ENCODE measurements at regions not wholly inside any gene's neighbourhood (a gene's known extent, or its start where the extent isn't known, plus 50 kb on each side); places are given as distances from the start of the nearest gene placed in this dataset.

DNA sequence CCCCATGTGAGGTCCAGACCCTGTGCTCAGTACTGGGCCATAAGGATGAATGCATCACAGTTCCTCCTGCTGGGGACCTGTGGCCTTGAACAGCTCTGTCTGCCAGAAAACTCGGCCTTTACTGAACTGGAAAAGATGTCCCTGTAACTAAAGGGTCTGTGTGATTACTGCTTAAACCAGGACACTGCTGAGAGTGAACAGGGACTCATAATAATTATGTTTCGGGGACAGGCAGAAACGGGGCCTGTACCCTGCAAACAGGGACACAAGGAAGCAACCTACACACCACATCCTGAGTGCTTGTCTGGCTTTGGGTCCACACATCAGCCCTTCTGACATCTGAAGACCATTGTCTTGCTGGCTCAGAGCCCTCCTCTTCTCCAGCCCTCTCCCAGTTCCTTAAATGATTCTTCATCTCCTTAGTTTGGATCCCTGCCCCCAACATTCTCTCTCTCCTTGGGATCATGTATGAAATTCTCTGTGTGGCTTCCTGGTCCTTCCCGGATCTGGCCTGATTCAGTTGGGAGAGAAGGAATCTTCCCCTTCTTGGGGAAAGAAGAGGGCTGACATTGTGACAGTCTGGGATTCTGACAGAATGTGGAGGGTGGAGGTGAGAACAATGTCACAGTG is 248.0 kb downstream of the MYCN start:
- ChIA-PET CTCF (interaction anchor here (0.6 kb wide), 1 partner anchor 18 kb away, joined by 7 read pairs; no protein-coding TSS in a partner anchor), POLR2A (no interaction called here)
- TF ChIP-seq CTBP1 (IDR thresholded peaks at IDR 0.05; ENCODE audit: borderline replicate concordance) (no peak), FOXA1 (IDR thresholded peaks at IDR 0.05) (no peak), NFRKB (IDR thresholded peaks at IDR 0.05) (no peak), HDGF (IDR thresholded peaks at IDR 0.05; ENCODE audit: borderline replicate concordance) (no peak)
- DNase-seq (ENCODE audit: extremely low spot score): no peak

DNA sequence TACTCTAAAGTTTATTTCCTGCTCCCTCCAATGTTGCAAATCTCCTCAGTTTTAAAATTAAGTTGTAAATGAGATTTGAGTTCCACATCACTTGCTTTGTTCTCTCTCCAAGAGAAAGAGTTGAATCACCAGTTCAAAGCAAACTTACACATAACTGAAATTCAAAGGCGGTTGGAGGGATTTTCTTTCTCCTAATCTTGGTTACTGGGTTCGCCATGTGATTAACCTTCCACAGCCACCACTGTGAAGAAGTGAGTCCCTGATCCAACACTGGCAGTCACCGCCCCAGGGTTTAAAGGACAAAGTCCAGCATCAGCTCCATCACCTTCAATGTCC is 247.1 kb downstream of the MYCN start:
- ChIA-PET POLR2A (no interaction called here), CTCF (no interaction called here)
- DNase-seq (ENCODE audit: extremely low spot score): no peak
- TF ChIP-seq FOXM1 (IDR thresholded peaks at IDR 0.05; ENCODE audit: borderline replicate concordance): no peak
- no peak for TF ChIP-seq SP1 (IDR thresholded peaks at IDR 0.05)
- TF ChIP-seq ARNT (IDR thresholded peaks at IDR 0.05): no peak
- no peak for TF ChIP-seq LEF1 (IDR thresholded peaks at IDR 0.05; ENCODE audit: borderline replicate concordance)
- TF ChIP-seq SUZ12 (IDR thresholded peaks at IDR 0.05): no peak
- TF ChIP-seq FOXA1 (IDR thresholded peaks at IDR 0.05): no peak
- no peak for TF ChIP-seq ZNF384 (IDR thresholded peaks at IDR 0.05)
- TF ChIP-seq ELF4 (IDR thresholded peaks at IDR 0.05): no peak

GRCh38 chr2:16186661-16187481 is 246.5 kb downstream of the MYCN start:
- ChIA-PET POLR2A (no interaction called here), CTCF (no interaction called here)
- DNase-seq (ENCODE audit: extremely low spot score): no peak
- TF ChIP-seq ARNT (IDR thresholded peaks at IDR 0.05): no peak
- no peak for TF ChIP-seq TARDBP (IDR thresholded peaks at IDR 0.05)
- no peak for TF ChIP-seq L3MBTL2 (conservative IDR thresholded peaks at IDR 0.05)

- CTCF ChIA-PET: no interaction called here
- POLR2A ChIA-PET: no interaction called here
- no peak for DNase-seq (ENCODE audit: extremely low spot score)
- TF ChIP-seq ELF4 (IDR thresholded peaks at IDR 0.05): no peak
- no peak for TF ChIP-seq LEF1 (IDR thresholded peaks at IDR 0.05; ENCODE audit: borderline replicate concordance)
- TF ChIP-seq PKNOX1 (IDR thresholded peaks at IDR 0.05): no peak
- TF ChIP-seq SP1 (IDR thresholded peaks at IDR 0.05): no peak
- TF ChIP-seq BHLHE40 (IDR thresholded peaks at IDR 0.05; ENCODE audit: borderline replicate concordance): no peak
These were observed 245.5 kb downstream of the MYCN start for GRCh38 chr2:16185801-16186272.

DNA sequence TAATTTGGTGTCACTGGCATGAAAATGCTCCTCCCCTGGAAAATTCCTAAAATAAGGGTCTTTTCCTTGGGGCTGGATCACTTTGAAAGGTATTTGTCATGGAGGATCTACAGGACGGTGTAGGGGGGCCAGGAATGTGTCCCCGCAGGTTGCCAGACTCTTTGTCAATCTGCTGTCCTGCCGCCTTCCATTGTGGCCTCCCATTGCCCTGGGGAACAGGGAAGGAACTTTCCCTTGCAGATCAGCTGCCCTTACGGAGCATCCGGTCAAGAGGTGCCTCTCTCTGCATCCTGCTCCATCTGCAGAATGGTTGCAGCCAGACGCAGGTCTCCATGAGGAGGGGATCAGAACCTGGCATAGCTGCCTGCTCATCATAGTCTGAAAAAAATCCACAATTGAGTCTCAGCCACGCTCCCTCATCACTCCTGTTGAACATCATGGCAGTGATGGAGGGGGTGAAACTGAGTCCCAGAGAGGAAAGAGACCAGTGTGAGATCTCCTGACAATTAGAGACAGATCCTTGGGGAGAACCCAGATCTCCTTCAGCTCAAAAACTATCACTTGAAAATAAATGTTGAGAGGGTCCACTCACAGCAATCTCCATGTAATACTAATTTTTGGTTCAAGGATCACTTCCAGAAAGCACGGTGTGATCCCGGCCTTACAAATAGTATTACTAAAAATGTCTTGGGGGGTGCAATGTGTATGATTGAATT is 244.8 kb downstream of the MYCN start:
- ChIA-PET POLR2A (no interaction called here), CTCF (no interaction called here)
- no peak for DNase-seq (ENCODE audit: extremely low spot score)
- no peak for TF ChIP-seq BHLHE40 (IDR thresholded peaks at IDR 0.05; ENCODE audit: borderline replicate concordance)
- TF ChIP-seq NFRKB (IDR thresholded peaks at IDR 0.05): no peak

DNA sequence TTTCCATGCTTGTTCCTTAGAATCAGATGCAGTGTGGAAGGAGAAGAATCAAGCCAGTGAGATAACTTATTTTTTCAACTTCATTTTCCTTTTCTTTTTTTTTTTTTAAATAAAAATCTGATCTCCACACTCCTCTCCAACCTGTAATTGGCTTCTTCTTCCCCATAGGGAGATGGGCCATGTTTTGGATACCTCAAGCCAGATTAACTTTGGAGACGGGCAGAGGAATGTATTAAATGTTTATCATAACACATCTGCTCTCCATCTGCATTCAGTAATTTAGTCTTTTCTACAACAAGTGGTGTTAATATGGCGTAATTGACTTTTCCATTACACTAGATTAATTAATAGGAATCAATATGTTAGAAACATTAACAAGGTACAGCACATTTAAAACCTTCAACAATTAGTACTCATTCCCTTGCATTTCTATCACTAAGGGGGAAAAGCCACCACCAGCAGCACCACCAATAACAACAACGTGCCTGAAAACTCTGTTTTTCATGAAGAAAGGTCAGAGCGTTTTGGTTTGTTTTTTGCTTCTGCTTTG is 244.1 kb downstream of the MYCN start:
- POLR2A ChIA-PET: no interaction called here
- DNase-seq (ENCODE audit: extremely low spot score): no peak
- TF ChIP-seq L3MBTL2 (conservative IDR thresholded peaks at IDR 0.05) (no peak), ARNT (IDR thresholded peaks at IDR 0.05) (no peak), BHLHE40 (IDR thresholded peaks at IDR 0.05; ENCODE audit: borderline replicate concordance) (no peak), LEF1 (IDR thresholded peaks at IDR 0.05; ENCODE audit: borderline replicate concordance) (no peak), FOXM1 (IDR thresholded peaks at IDR 0.05; ENCODE audit: borderline replicate concordance) (no peak), SUZ12 (IDR thresholded peaks at IDR 0.05) (no peak), ELF4 (IDR thresholded peaks at IDR 0.05) (no peak), FOXA1 (IDR thresholded peaks at IDR 0.05) (no peak), PKNOX1 (IDR thresholded peaks at IDR 0.05) (no peak), ZNF384 (IDR thresholded peaks at IDR 0.05) (no peak), NFRKB (IDR thresholded peaks at IDR 0.05) (no peak), TARDBP (IDR thresholded peaks at IDR 0.05) (no peak), HDGF (IDR thresholded peaks at IDR 0.05; ENCODE audit: borderline replicate concordance) (no peak), FOXK2 (IDR thresholded peaks at IDR 0.05) (no peak), SP1 (IDR thresholded peaks at IDR 0.05) (no peak), CTBP1 (IDR thresholded peaks at IDR 0.05; ENCODE audit: borderline replicate concordance) (no peak)
- CTCF ChIA-PET: interaction anchor here (0.7 kb wide), 1 partner anchor 362 kb away, joined by 4 read pairs; no protein-coding TSS in a partner anchor

DNA sequence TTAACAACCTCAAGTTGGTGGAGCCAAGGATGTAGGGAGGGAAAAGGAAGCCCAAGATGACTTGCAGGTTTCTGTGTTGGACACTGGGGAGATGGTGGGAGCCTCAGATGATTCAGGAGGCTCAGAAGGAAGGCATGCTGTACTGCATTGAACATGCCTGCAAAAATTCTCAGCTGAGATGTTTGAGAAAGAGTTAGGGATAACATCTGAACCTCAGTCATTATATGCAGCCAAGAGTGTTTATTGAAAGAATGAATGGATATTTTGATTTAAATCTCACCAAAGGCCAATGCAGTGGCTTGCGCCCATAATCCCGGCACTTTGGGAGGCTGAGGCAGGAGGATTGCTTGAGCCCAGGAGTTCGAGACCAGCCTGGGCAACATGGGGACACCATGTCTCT is 243.0 kb downstream of the MYCN start:
- no peak for DNase-seq (ENCODE audit: extremely low spot score)
- POLR2A ChIA-PET: no interaction called here
- CTCF ChIA-PET: no interaction called here
- TF ChIP-seq BHLHE40 (IDR thresholded peaks at IDR 0.05; ENCODE audit: borderline replicate concordance) (no peak), SUZ12 (IDR thresholded peaks at IDR 0.05) (no peak), FOXA1 (IDR thresholded peaks at IDR 0.05) (no peak), FOXM1 (IDR thresholded peaks at IDR 0.05; ENCODE audit: borderline replicate concordance) (no peak), ARNT (IDR thresholded peaks at IDR 0.05) (no peak), ELF4 (IDR thresholded peaks at IDR 0.05) (no peak), NFRKB (IDR thresholded peaks at IDR 0.05) (no peak), HDGF (IDR thresholded peaks at IDR 0.05; ENCODE audit: borderline replicate concordance) (no peak), LEF1 (IDR thresholded peaks at IDR 0.05; ENCODE audit: borderline replicate concordance) (no peak), SP1 (IDR thresholded peaks at IDR 0.05) (no peak), CTBP1 (IDR thresholded peaks at IDR 0.05; ENCODE audit: borderline replicate concordance) (no peak), ZNF384 (IDR thresholded peaks at IDR 0.05) (no peak), TARDBP (IDR thresholded peaks at IDR 0.05) (no peak), PKNOX1 (IDR thresholded peaks at IDR 0.05) (no peak)
